Esophagus squamous epithelium (tissue), 5 donors: ENCODE measurements at regions not wholly inside any gene's neighbourhood (a gene's known extent, or its start where the extent isn't known, plus 50 kb on each side); places are given as distances from the start of the nearest gene placed in this dataset.

Experiments
- DNase-seq: peaks from one replicate; lab custom pipeline; 2025; lab: John Stamatoyannopoulos, UW
- H3K27ac ChIP-seq, 4 donors: fragments of 200-600 bp; sonication (generic); one replicate each; pipeline ENCODE4 v1.5.1; 2016 to 2019; ENCODE audit warnings: mild to moderate bottlenecking in 1 of 4
- H3K27me3 ChIP-seq, 4 donors: fragments of 200-600 bp; sonication (generic); 1 replicate in 3 of 4; 2 replicates in 1 of 4; pipeline versions ENCODE4 v1.5.1 to v1.6.0; 2017 to 2021; ENCODE audit warnings: antibody characterized with exemption in 1 of 4
- H3K36me3 ChIP-seq, 3 donors: fragments of 200-600 bp; sonication (generic); one replicate each; pipeline ENCODE4 v1.5.1; 2016 to 2019
- H3K4me1 ChIP-seq, 3 donors: fragments of 200-600 bp; sonication (generic); one replicate each; pipeline ENCODE4 v1.5.1; 2017 to 2019
- H3K4me3 ChIP-seq, 4 donors: fragments of 200-600 bp; sonication (generic); 1 replicate in 3 of 4; 2 replicates in 1 of 4; pipeline ENCODE4 v1.5.1; 2016 to 2019; ENCODE audit warnings: mild to moderate bottlenecking in 2 of 4, moderate library complexity in 1 of 4
- H3K9me3 ChIP-seq, 3 donors: fragments of 200-600 bp; sonication (generic); one replicate each; pipeline ENCODE4 v1.5.1; 2016 to 2019
- CTCF ChIP-seq, 6 experiments: fragments of 450-650 bp in 4 of 6; fragments of 200-600 bp in 2 of 6; sonication (generic) in 2 of 6; IDR thresholded peaks; one replicate each; pipeline ENCODE4 v1.5.1; 2016 to 2019; ENCODE audit warnings: antibody characterized with exemption in 6 of 6, mild to moderate bottlenecking in 4 of 6, moderate library complexity in 4 of 6
- POLR2A ChIP-seq, 4 donors: fragments of 450-650 bp; IDR thresholded peaks; one replicate each; pipeline ENCODE4 v1.6.1; 2017; ENCODE audit warnings: antibody characterized with exemption in 4 of 4, mild to moderate bottlenecking in 4 of 4, moderate library complexity in 3 of 4
- WGBS, 2 donors: methylation state at CpG; one replicate each; pipeline ENCODE4 v1.1.5; 2018; 5-methylcytosine and 5-hydroxymethylcytosine counted together
- intact Hi-C: fragments of 100-400 bp; cut with DNase I; formaldehyde crosslinking; loops from one replicate; pipeline ENCODE4 v1.15.0; 2022
- donor health status: DM: yes; HTN: yes; CAD: no.

GRCh38 chr10:109778993-109779392 lies 144.3 kb downstream of the XPNPEP1 start:
- TF ChIP-seq POLR2A (IDR thresholded peaks at IDR 0.05) (no peak), CTCF (IDR thresholded peaks at IDR 0.05) (no peak)
- intact Hi-C loops: no loop called here
- Histone ChIP-seq H3K9me3 (no peaks in the 10 kb centered on the region), H3K4me3 (no peak overlapping the region), H3K27me3 (no peaks in the 10 kb centered on the region), H3K36me3 (no peaks in the 10 kb centered on the region), H3K4me1 (no peaks in the 10 kb centered on the region), H3K27ac (no peak overlapping the region)
- DNase-seq: no peak
- 77 to 100% methylated on average over 3 to 4 of the region's 4 CpGs for WGBS, 2 donors

GRCh38 chr10:109774121-109774440 lies 149.2 kb downstream of the XPNPEP1 start:
- no peak overlapping the region for H3K4me3 ChIP-seq
- H3K27ac ChIP-seq: no peak overlapping the region
- intact Hi-C loops: no loop called here
- no peaks in the 10 kb centered on the region for H3K36me3 ChIP-seq
- WGBS, 2 donors: 50% methylated on average over 2 of the region's 2 CpGs
- TF ChIP-seq CTCF (IDR thresholded peaks at IDR 0.05) (no peak), POLR2A (IDR thresholded peaks at IDR 0.05) (no peak)
- no peak for DNase-seq
- H3K9me3 ChIP-seq: no peaks in the 10 kb centered on the region
- H3K4me1 ChIP-seq: no peaks in the 10 kb centered on the region
- H3K27me3 ChIP-seq: no peaks in the 10 kb centered on the region

- Histone ChIP-seq H3K4me1 (no peaks in the 10 kb centered on the region), H3K4me3 (no peak overlapping the region), H3K36me3 (no peaks in the 10 kb centered on the region), H3K27me3 (no peaks in the 10 kb centered on the region), H3K27ac (no peak overlapping the region), H3K9me3 (no peaks in the 10 kb centered on the region)
- DNase-seq: no peak
- intact Hi-C loops: no loop called here
- 63 to 64% methylated on average over 8 of the region's 8 CpGs for WGBS, 2 donors
- TF ChIP-seq POLR2A (IDR thresholded peaks at IDR 0.05) (no peak), CTCF (IDR thresholded peaks at IDR 0.05) (peak in 1 of 6 experiments; percentile 37)
Observed at GRCh38 chr10:109773288-109774120, 149.8 kb downstream of the XPNPEP1 start.

- no peak for DNase-seq
- Histone ChIP-seq H3K36me3 (no peaks in the 10 kb centered on the region), H3K27ac (no peak overlapping the region), H3K9me3 (no peaks in the 10 kb centered on the region), H3K4me3 (no peak overlapping the region), H3K27me3 (no peaks in the 10 kb centered on the region), H3K4me1 (no peaks in the 10 kb centered on the region)
- TF ChIP-seq CTCF (IDR thresholded peaks at IDR 0.05): no peak
- TF ChIP-seq POLR2A (IDR thresholded peaks at IDR 0.05): no peak
- intact Hi-C loops: no loop called here
- 0% methylated on average over 1 of the region's 1 CpG for WGBS, 2 donors
Observed at GRCh38 chr10:109770663-109771062, 152.6 kb downstream of the XPNPEP1 start.

- Histone ChIP-seq H3K4me1 (no peaks in the 10 kb centered on the region), H3K27ac (no peak overlapping the region), H3K9me3 (no peaks in the 10 kb centered on the region), H3K27me3 (no peaks in the 10 kb centered on the region), H3K4me3 (no peak overlapping the region), H3K36me3 (no peaks in the 10 kb centered on the region)
- WGBS, 2 donors: 66 to 77% methylated on average over 2 of the region's 2 CpGs
- intact Hi-C loops: no loop called here
- TF ChIP-seq POLR2A (IDR thresholded peaks at IDR 0.05) (no peak), CTCF (IDR thresholded peaks at IDR 0.05) (no peak)
- DNase-seq: no peak
Observed at GRCh38 chr10:109769966-109770365, 153.3 kb downstream of the XPNPEP1 start.
